ENCODE measurements at regions not wholly inside any gene's neighbourhood (a gene's known extent, or its start where the extent isn't known, plus 50 kb on each side); places are given as distances from the start of the nearest gene placed in this dataset.
A peak's percentile ranks its signal among the peaks of the same experiment; 100 is the strongest.
"Not testable (repeated sequence)": the region's sequence is repeated elsewhere in the genome, so short reads cannot be mapped to it uniquely, and the experiment has no call there.

DNA sequence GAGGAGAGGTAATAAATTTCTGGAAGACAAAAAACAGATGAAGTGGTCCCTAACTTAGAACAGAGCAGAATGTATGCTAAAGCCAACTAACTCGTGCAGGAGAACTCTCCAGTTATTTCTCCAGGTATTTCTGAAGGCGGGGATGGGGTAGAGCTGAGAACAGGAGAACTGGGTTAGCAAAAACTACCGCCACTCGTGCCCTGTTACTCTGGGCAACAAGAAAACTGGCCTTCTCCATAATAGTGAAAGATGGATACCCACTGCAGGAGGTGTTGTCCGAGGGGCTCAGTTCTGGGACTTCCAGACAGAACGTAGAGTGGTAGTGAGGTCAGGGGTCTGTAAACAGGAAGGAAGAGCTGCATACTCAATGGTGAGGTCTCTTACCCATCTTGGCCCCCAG is 187.3 kb upstream of the FRMD6 start:
- no peaks in the 10 kb centered on the region for H3K4me1 ChIP-seq
- no peaks in the 10 kb centered on the region for H3K27me3 ChIP-seq
- H3K36me3 ChIP-seq = no peaks in the 10 kb centered on the region
- WGBS, 5 donors = 86 to 92% (median 89%) methylated on average over 6 of the region's 6 CpGs
- no peaks in the 10 kb centered on the region for H3K9me3 ChIP-seq
- intact Hi-C loops (cut with DNase I; ENCODE audit: low total_unique reads) = no loop called here
- DNase-seq = no peak
- H3K4me3 ChIP-seq = no peak overlapping the region
- no peak for TF ChIP-seq POLR2A (IDR thresholded peaks at IDR 0.05)
- TF ChIP-seq POLR2AphosphoS5 (IDR thresholded peaks at IDR 0.05) = no peak
- TF ChIP-seq CTCF (IDR thresholded peaks at IDR 0.05) = no peak
- TF ChIP-seq EP300 (IDR thresholded peaks at IDR 0.05) = no peak
- no peak overlapping the region for H3K27ac ChIP-seq

DNA sequence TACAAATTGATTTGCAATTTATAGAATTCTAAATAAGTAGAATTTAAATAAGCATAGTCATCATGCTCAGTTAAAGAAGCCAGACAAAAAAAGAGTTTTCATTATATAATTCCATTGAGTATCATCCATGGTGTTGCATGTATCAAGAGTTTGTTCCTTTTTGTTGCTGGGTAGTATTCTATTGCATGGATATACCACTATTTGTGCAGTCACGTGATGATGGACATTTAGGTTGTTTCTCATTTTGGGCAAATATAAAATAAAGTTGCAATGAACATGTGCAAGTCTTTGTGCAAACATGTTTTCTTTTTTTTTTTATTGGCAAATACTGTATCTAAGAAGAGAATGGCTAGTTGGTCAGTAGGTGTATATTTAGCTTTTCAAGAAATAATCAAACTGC is 186.2 kb upstream of the FRMD6 start:
- 86 to 96% (median 92%) methylated on average over 1 of the region's 1 CpG for WGBS, 5 donors
- intact Hi-C loops (cut with DNase I; ENCODE audit: low total_unique reads) = no loop called here
- DNase-seq = no peak

GRCh38 chr14:51467392-51467791 is 184.3 kb upstream of the FRMD6 start:
- DNase-seq; H3K4me1 ChIP-seq; H3K27ac ChIP-seq; H3K36me3 ChIP-seq; H3K9me3 ChIP-seq; H3K27me3 ChIP-seq; H3K4me3 ChIP-seq; intact Hi-C loops (cut with DNase I; ENCODE audit: low total_unique reads): not testable (repeated sequence)
- 95 to 96% (median 96%) methylated on average over 8 to 23 of the region's 23 CpGs for WGBS, 5 donors

More for the DNA sequence above, 186.2 kb upstream of the FRMD6 start:
- no peaks in the 10 kb centered on the region for H3K4me1 ChIP-seq
- H3K27ac ChIP-seq = no peak overlapping the region
- H3K9me3 ChIP-seq = no peaks in the 10 kb centered on the region
- H3K27me3 ChIP-seq = no peaks in the 10 kb centered on the region
- H3K4me3 ChIP-seq = no peak overlapping the region
- no peaks in the 10 kb centered on the region for H3K36me3 ChIP-seq
- TF ChIP-seq POLR2AphosphoS5 (IDR thresholded peaks at IDR 0.05) (no peak), EP300 (IDR thresholded peaks at IDR 0.05) (no peak), POLR2A (IDR thresholded peaks at IDR 0.05) (no peak), CTCF (IDR thresholded peaks at IDR 0.05) (no peak)

DNA sequence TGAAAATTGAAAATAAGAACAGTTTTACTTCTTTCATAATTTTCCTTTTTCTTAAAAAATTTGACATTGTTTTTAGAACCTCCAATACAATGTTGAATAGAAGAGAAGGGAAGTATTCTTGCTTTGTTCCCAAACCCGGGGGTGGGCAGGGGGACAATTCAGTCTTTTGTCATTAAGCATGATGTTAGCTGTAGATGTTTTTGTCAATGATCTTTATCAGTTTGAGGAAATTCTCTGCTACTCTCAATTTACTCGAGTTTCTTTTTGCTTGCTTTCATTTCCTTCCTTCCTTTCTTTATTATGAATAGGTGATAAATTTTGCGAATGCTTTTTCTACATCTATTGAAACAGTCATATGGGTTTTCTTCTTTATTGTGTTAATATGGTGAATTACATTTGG is 183.2 kb upstream of the FRMD6 start:
- Histone ChIP-seq H3K4me3 (no peak overlapping the region), H3K27ac (no peak overlapping the region), H3K27me3 (no peaks in the 10 kb centered on the region), H3K9me3 (no peaks in the 10 kb centered on the region), H3K4me1 (peaks cover 0 to 7% (median 0%) of the 10 kb centered on the region in 4 donors), H3K36me3 (no peaks in the 10 kb centered on the region)
- TF ChIP-seq EP300 (IDR thresholded peaks at IDR 0.05) (no peak), POLR2AphosphoS5 (IDR thresholded peaks at IDR 0.05) (no peak), POLR2A (IDR thresholded peaks at IDR 0.05) (no peak), CTCF (IDR thresholded peaks at IDR 0.05) (no peak)
- no peak for DNase-seq
- intact Hi-C loops (cut with DNase I; ENCODE audit: low total_unique reads) = no loop called here
- WGBS, 5 donors = 70 to 89% (median 79%) methylated on average over 3 of the region's 3 CpGs

DNA sequence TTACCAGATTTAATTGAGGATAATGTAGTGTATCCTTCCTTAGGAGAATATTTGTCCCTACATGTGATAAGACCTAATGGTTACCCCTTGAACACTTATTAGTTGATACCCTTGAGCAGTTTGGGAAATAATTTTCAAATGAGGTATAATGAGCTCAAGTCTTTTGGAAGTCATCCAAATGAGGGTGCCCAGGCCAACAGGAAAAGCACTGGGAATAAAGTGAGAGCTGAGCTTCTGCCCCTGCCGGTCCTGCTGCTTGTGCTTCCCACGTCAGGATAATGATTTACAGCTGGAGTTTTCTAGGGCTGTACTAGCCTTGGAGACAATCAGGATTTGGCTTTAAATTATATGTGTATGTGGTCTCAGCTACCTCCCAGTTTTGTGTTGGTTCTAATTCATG is 178.8 kb upstream of the FRMD6 start:
- H3K27me3 ChIP-seq = no peaks in the 10 kb centered on the region
- H3K36me3 ChIP-seq = no peaks in the 10 kb centered on the region
- TF ChIP-seq POLR2A (IDR thresholded peaks at IDR 0.05) (no peak), EP300 (IDR thresholded peaks at IDR 0.05) (no peak), CTCF (IDR thresholded peaks at IDR 0.05) (no peak), POLR2AphosphoS5 (IDR thresholded peaks at IDR 0.05) (no peak)
- peak in 1 of 2 donors; percentile 45 for DNase-seq
- no peak overlapping the region for H3K4me3 ChIP-seq
- H3K27ac ChIP-seq = no peak overlapping the region
- 14 to 43% (median 27%) methylated on average over 2 of the region's 2 CpGs for WGBS, 5 donors
- no peaks in the 10 kb centered on the region for H3K9me3 ChIP-seq
- intact Hi-C loops (cut with DNase I; ENCODE audit: low total_unique reads) = no loop called here
- peaks cover 0 to 7% (median 0%) of the 10 kb centered on the region in 4 donors for H3K4me1 ChIP-seq
